GM12878 (cell line): ENCODE measurements at regions not wholly inside any gene's neighbourhood (a gene's known extent, or its start where the extent isn't known, plus 50 kb on each side); places are given as distances from the start of the nearest gene placed in this dataset.

Experiments
- CBX3 ChIP-seq: fragments of 200-600 bp; sonication (generic); IDR thresholded peaks from 2 replicates; pipeline ENCODE4 v1.6.1; 2016; ENCODE audit warnings: low read depth, borderline replicate concordance
- HDGF ChIP-seq: fragments of 450-650 bp; IDR thresholded peaks from 2 replicates; pipeline ENCODE4 v1.6.1; 2016; ENCODE audit warnings: antibody characterized with exemption
- NR2C2 ChIP-seq: IDR thresholded peaks from 2 replicates; pipeline ENCODE4 v1.6.1; 2011; ENCODE audit warnings: borderline replicate concordance, low read depth; ENCODE audit not compliant: control insufficient read depth, insufficient read length
- POLR2AphosphoS2 ChIP-seq: IDR thresholded peaks from 2 replicates; pipeline ENCODE4 v1.6.1; 2011; ENCODE audit warnings: low read depth, mild to moderate bottlenecking, low read length, improper control_type of control experiment, moderate library complexity
- RFX5 ChIP-seq: IDR thresholded peaks from 2 replicates; pipeline ENCODE4 v1.6.1; 2011; ENCODE audit warnings: low read depth, low read length, improper control_type of control experiment
- SIN3A ChIP-seq: IDR thresholded peaks from 2 replicates; pipeline ENCODE4 v1.6.1; 2012; ENCODE audit warnings: low read depth, low read length, improper control_type of control experiment
- YBX1 ChIP-seq: fragments of 450-650 bp; IDR thresholded peaks from 2 replicates; pipeline ENCODE4 v1.6.1; 2016; ENCODE audit warnings: antibody characterized with exemption
- ZZZ3 ChIP-seq: IDR thresholded peaks from 2 replicates; pipeline ENCODE4 v1.6.1; 2011; ENCODE audit warnings: low read depth; ENCODE audit not compliant: control insufficient read depth, insufficient read length
- TF ChIP-seq, protein P1 (sequence below): fragments of 450-650 bp; IDR thresholded peaks from 2 replicates; pipeline ENCODE4 v1.6.1; 2017; ENCODE audit warnings: borderline replicate concordance
- TF ChIP-seq, protein P2 (sequence below), 3 experiments: IDR thresholded peaks in 2 of 3; conservative IDR thresholded peaks in 1 of 3; 2 replicates each; pipeline ENCODE4 v1.5.1; 2011; ENCODE audit warnings: low read depth in 3 of 3, low read length in 3 of 3, mild to moderate bottlenecking in 3 of 3, control low read depth in 2 of 3, moderate library complexity in 2 of 3, inconsistent platforms in 1 of 3, mixed read lengths in 1 of 3; ENCODE audit not compliant: control insufficient read depth in 2 of 3, insufficient read depth in 1 of 3; ENCODE audit errors: extremely low read depth in 1 of 3

DNA sequence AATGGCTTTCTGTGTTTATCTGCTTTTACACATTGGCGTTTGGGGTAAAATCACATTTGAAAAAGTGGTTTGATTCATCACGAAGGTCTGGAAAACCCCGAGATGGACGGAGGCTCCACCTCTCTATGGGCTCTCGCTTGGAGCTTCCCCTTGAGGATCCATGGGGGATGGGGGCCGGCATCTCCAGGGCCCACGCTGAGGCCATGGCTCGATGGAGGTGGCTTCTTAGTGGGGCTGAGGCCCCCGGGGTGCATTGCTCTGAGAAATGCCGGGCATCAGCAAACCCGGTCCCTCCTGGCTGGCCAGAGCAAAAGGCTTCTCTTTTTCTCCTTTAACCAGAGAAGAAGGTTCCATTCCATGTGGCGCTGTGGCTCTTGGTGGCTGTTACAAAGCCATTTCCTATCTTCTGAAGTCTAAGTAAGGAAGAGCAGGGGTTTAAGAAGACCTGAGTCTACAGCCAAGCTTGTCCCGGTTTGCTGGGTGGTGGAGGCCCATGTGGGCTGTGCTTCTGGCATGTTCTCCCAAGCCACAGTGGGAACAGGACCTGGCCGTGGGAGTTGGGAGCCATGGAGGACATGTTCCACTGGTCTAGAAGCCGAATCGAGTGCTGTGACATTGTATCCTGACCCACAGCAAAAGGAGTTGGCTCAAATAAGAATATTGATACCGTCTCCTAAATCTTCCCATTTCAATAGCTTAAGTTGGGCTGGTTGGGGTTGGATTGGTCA, 243.5 kb upstream of the PITRM1 start:
- TF ChIP-seq YBX1 (no peak), NR2C2 (no peak), POLR2AphosphoS2 (no peak), HDGF (no peak), RFX5 (no peak), CBX3 (no peak), ZZZ3 (no peak), SIN3A (no peak)
- TF ChIP-seq, protein P1, sequence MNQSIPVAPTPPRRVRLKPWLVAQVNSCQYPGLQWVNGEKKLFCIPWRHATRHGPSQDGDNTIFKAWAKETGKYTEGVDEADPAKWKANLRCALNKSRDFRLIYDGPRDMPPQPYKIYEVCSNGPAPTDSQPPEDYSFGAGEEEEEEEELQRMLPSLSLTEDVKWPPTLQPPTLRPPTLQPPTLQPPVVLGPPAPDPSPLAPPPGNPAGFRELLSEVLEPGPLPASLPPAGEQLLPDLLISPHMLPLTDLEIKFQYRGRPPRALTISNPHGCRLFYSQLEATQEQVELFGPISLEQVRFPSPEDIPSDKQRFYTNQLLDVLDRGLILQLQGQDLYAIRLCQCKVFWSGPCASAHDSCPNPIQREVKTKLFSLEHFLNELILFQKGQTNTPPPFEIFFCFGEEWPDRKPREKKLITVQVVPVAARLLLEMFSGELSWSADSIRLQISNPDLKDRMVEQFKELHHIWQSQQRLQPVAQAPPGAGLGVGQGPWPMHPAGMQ, result no peak
- TF ChIP-seq, protein P2, sequence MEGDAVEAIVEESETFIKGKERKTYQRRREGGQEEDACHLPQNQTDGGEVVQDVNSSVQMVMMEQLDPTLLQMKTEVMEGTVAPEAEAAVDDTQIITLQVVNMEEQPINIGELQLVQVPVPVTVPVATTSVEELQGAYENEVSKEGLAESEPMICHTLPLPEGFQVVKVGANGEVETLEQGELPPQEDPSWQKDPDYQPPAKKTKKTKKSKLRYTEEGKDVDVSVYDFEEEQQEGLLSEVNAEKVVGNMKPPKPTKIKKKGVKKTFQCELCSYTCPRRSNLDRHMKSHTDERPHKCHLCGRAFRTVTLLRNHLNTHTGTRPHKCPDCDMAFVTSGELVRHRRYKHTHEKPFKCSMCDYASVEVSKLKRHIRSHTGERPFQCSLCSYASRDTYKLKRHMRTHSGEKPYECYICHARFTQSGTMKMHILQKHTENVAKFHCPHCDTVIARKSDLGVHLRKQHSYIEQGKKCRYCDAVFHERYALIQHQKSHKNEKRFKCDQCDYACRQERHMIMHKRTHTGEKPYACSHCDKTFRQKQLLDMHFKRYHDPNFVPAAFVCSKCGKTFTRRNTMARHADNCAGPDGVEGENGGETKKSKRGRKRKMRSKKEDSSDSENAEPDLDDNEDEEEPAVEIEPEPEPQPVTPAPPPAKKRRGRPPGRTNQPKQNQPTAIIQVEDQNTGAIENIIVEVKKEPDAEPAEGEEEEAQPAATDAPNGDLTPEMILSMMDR (IDR thresholded peaks at IDR 0.05 in 2 of 3, conservative IDR thresholded peaks at IDR 0.05 in 1 of 3; ENCODE audit: control insufficient read depth in 2 of 3, extremely low read depth in 1 of 3, insufficient read depth in 1 of 3, low read depth in 3 of 3, low read length in 3 of 3), result no peak
